OCI-LY7 (cell line): ENCODE measurements at regions not wholly inside any gene's neighbourhood (a gene's known extent, or its start where the extent isn't known, plus 50 kb on each side); places are given as distances from the start of the nearest gene placed in this dataset.

Experiments
- BruUV-seq: library from RNA; stranded (reverse); fragments of 400-500 nt; replicated peaks from 2 replicates; lab custom pipeline; 2021; lab: Mats Ljungman, UMichigan
- CTCF ChIA-PET: fragments of 300-600 bp; sonication (Branson Sonifier 250); formaldehyde crosslinking; loops from one replicate; lab custom pipeline; 2022; ENCODE audit warnings: antibody characterized with exemption; ENCODE audit not compliant: unreplicated experiment; lab: Charles Lee
- POLR2A ChIA-PET: fragments of 300-600 bp; sonication (Branson Sonifier 250); formaldehyde crosslinking; loops from one replicate; lab custom pipeline; 2022; ENCODE audit warnings: antibody characterized with exemption; lab: Charles Lee
- DNase-seq: peaks from one replicate; pipeline ENCODE4 v3.0.0-alpha.2; 2015; ENCODE audit warnings: low spot score
- H2AFZ ChIP-seq: fragments of 200-600 bp; sonication (generic), shearing (Covaris generic); 2 replicates; pipeline ENCODE4 v1.6.1; 2014; ENCODE audit warnings: mild to moderate bottlenecking, antibody characterized with exemption, low read length, moderate library complexity
- H3K27ac ChIP-seq: fragments of 200-600 bp; sonication (generic); 2 replicates; pipeline ENCODE4 v1.5.1; 2014; ENCODE audit warnings: mixed run types, low read depth, mild to moderate bottlenecking, moderate library complexity, low read length, inconsistent platforms; ENCODE audit not compliant: poor library complexity, severe bottlenecking
- H3K36me3 ChIP-seq: fragments of 200-600 bp; sonication (generic); 2 replicates; pipeline ENCODE4 v1.6.1; 2014; ENCODE audit warnings: mild to moderate bottlenecking, antibody characterized with exemption, low read length, moderate library complexity, mixed read lengths; ENCODE audit not compliant: insufficient read depth
- H3K4me1 ChIP-seq: fragments of 200-600 bp; sonication (generic); 2 replicates; pipeline ENCODE4 v1.5.1; 2014; ENCODE audit warnings: mild to moderate bottlenecking, low read length; ENCODE audit not compliant: insufficient read depth, poor library complexity, severe bottlenecking
- H3K4me2 ChIP-seq: fragments of 200-600 bp; sonication (generic); 2 replicates; pipeline ENCODE4 v1.6.1; 2014; ENCODE audit warnings: mild to moderate bottlenecking, low read length
- H3K4me3 ChIP-seq: fragments of 200-600 bp; sonication (generic); 2 replicates; pipeline ENCODE4 v1.5.1; 2014; ENCODE audit warnings: mild to moderate bottlenecking, low read depth, low read length; ENCODE audit not compliant: poor library complexity, severe bottlenecking
- H3K79me2 ChIP-seq: fragments of 200-600 bp; sonication (generic); 2 replicates; pipeline ENCODE4 v1.6.1; 2016; ENCODE audit warnings: low read depth, mild to moderate bottlenecking, low read length, moderate library complexity, mixed read lengths; ENCODE audit not compliant: insufficient read depth
- H3K9me2 ChIP-seq: fragments of 200-600 bp; sonication (generic); 2 replicates; pipeline ENCODE4 v1.6.1; 2016; ENCODE audit warnings: mild to moderate bottlenecking, low read length, mixed read lengths; ENCODE audit not compliant: insufficient read depth
- H3K9me3 ChIP-seq: fragments of 200-600 bp; sonication (generic); 2 replicates; pipeline ENCODE4 v1.6.1; 2014; ENCODE audit warnings: mild to moderate bottlenecking, mixed run types, low read length, mixed read lengths
- H4K20me1 ChIP-seq: fragments of 200-600 bp; sonication (generic); 2 replicates; pipeline ENCODE4 v1.6.1; 2014; ENCODE audit warnings: mild to moderate bottlenecking, antibody characterized with exemption, low read length, moderate library complexity, mixed read lengths; ENCODE audit not compliant: insufficient read depth
- EZH2phosphoT487 ChIP-seq: fragments of 200-600 bp; sonication (generic); IDR thresholded peaks from 2 replicates; pipeline ENCODE4 v1.6.1; 2018; ENCODE audit warnings: low read depth, borderline replicate concordance, mild to moderate bottlenecking, mixed run types, antibody characterized with exemption, low read length, moderate library complexity, mixed read lengths
- intact Hi-C: fragments of 100-400 bp; cut with micrococcal nuclease; formaldehyde crosslinking; loops from one replicate; pipeline ENCODE4 v1.10.0; 2022; ENCODE audit not compliant: unreplicated experiment
- TF ChIP-seq, protein P1 (sequence below): fragments of 200-600 bp; sonication (generic); conservative IDR thresholded peaks from 2 replicates; pipeline ENCODE4 v1.5.1; 2014; ENCODE audit warnings: mild to moderate bottlenecking, antibody characterized with exemption, low read length, moderate library complexity, mixed read lengths

DNA sequence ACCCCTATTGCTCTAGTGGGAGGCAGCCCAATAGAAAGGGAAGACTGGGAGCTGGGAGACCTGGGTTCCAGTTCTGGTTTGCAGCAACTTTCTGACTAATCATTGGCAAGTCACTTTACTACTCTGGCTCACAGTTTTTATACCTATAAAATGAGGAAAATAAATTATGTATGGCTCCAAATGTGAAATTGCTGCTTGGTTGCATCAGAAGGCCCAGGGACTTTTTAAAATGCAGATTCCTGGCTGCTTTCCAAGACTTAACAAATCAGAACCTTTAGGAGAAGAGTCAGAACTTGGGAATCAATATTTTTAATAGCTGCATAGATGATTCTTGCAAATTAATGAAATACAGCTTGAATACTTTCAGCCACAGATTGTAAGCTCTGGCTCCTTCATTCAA lies 943.9 kb downstream of the EPHA4 start:
- intact Hi-C loops, result no loop called here
- H4K20me1 ChIP-seq, result no peaks in the 10 kb centered on the region
- CTCF ChIA-PET, result no interaction called here
- no TSS peak for BruUV-seq
- 0 out of 2 replicates have a peak, but pooled peaks cover 3% of the 10 kb centered on the region for H3K9me2 ChIP-seq
- no peak overlapping the region for H3K4me3 ChIP-seq
- H3K27ac ChIP-seq, result no peak overlapping the region
- POLR2A ChIA-PET, result no interaction called here
- DNase-seq, result no peak
- H2AFZ ChIP-seq, result no peak overlapping the region
- no peaks in the 10 kb centered on the region for H3K9me3 ChIP-seq
- no peaks in the 10 kb centered on the region for H3K79me2 ChIP-seq
- TF ChIP-seq, protein P1, sequence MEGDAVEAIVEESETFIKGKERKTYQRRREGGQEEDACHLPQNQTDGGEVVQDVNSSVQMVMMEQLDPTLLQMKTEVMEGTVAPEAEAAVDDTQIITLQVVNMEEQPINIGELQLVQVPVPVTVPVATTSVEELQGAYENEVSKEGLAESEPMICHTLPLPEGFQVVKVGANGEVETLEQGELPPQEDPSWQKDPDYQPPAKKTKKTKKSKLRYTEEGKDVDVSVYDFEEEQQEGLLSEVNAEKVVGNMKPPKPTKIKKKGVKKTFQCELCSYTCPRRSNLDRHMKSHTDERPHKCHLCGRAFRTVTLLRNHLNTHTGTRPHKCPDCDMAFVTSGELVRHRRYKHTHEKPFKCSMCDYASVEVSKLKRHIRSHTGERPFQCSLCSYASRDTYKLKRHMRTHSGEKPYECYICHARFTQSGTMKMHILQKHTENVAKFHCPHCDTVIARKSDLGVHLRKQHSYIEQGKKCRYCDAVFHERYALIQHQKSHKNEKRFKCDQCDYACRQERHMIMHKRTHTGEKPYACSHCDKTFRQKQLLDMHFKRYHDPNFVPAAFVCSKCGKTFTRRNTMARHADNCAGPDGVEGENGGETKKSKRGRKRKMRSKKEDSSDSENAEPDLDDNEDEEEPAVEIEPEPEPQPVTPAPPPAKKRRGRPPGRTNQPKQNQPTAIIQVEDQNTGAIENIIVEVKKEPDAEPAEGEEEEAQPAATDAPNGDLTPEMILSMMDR, result no peak
- TF ChIP-seq EZH2phosphoT487, result no peak
- no peaks in the 10 kb centered on the region for H3K4me1 ChIP-seq
- no peak overlapping the region for H3K4me2 ChIP-seq
- no peaks in the 10 kb centered on the region for H3K36me3 ChIP-seq

DNA sequence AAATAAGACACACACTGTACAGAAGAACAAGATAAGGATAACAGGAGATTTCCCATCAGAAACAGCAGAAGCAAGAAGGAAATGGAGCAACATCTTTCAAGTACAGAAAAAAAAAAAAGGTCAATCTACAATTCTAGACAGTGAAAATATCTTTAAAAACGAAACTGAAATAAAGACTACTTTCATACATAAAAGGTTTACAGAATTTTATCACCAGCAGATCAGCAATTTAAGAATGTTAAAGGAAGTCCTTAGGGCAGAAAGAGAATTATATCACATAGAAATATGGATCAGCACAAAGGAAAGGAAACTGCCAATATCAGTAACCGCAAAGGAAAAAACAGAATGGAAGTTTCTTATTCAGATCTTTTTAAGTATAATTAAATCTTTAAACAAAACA lies 931.0 kb downstream of the EPHA4 start:
- TF ChIP-seq EZH2phosphoT487, result no peak
- TF ChIP-seq, protein P1, result no peak
- H3K79me2 ChIP-seq, result no peaks in the 10 kb centered on the region

DNA sequence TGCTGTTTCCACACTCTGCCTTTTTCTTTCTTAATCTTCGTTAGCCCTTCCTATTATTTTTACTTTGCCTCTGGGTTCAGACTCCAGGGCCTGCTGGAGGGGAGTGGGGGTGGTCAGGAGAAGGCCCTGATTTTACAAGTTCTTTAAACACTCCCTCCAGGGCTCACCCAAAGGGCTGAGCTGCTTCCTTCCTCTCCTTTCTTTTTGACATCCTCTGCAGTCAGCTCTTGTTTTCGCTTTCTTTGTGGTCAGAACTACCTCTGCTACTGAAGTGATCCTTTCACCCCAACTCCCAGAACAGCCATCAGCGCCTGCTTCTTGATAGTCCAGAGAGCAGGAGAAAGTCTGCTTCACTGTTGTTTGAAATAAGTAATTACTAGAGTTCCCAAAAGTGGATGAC lies 925.7 kb downstream of the EPHA4 start:
- no peaks in the 10 kb centered on the region for H3K9me3 ChIP-seq
- ChIA-PET POLR2A (no interaction called here), CTCF (no interaction called here)
- H3K4me2 ChIP-seq, result no peak overlapping the region
- no peak for DNase-seq
- H3K4me1 ChIP-seq, result no peaks in the 10 kb centered on the region
- H3K27ac ChIP-seq, result no peak overlapping the region
- H3K79me2 ChIP-seq, result no peaks in the 10 kb centered on the region
- H3K4me3 ChIP-seq, result no peak overlapping the region
- H2AFZ ChIP-seq, result no peak overlapping the region
- H4K20me1 ChIP-seq, result no peaks in the 10 kb centered on the region
- TF ChIP-seq, protein P1, result no peak
- no peak for TF ChIP-seq EZH2phosphoT487
- no peaks in the 10 kb centered on the region for H3K9me2 ChIP-seq
- H3K36me3 ChIP-seq, result no peaks in the 10 kb centered on the region
- BruUV-seq, result no TSS peak
- intact Hi-C loops, result no loop called here

More for the DNA sequence above, 931.0 kb downstream of the EPHA4 start:
- Histone ChIP-seq H2AFZ (no peak overlapping the region), H3K9me2 (no peaks in the 10 kb centered on the region), H3K9me3 (no peaks in the 10 kb centered on the region), H3K4me1 (no peaks in the 10 kb centered on the region), H3K36me3 (no peaks in the 10 kb centered on the region), H4K20me1 (no peaks in the 10 kb centered on the region), H3K27ac (no peak overlapping the region), H3K4me2 (no peak overlapping the region), H3K4me3 (no peak overlapping the region)
- POLR2A ChIA-PET, result interaction anchor here (1.5 kb wide), 1 partner anchor 9 kb away, joined by 3 read pairs; no protein-coding TSS in a partner anchor
- intact Hi-C loops, result no loop called here
- no TSS peak for BruUV-seq
- DNase-seq, result no peak
- CTCF ChIA-PET, result no interaction called here
